Thoracic aorta (tissue), 2 donors: ENCODE measurements at regions not wholly inside any gene's neighbourhood (a gene's known extent, or its start where the extent isn't known, plus 50 kb on each side); places are given as distances from the start of the nearest gene placed in this dataset.

ENCODE experiments used
- ATAC-seq: fragments of 150-250 bp; one replicate; pipeline ENCODE4 v1.8.0; 2017; ENCODE audit warnings: low read depth; ENCODE audit not compliant: insufficient number of reproducible peaks, low FRiP score
- DNase-seq: peaks from one replicate; pipeline ENCODE4 v3.0.0-alpha.2; 2020; ENCODE audit warnings: low spot score
- H3K27ac ChIP-seq, 2 donors: fragments of 200-600 bp; sonication (generic); 1 replicate in 1 of 2; 2 replicates in 1 of 2; pipeline ENCODE4 v1.5.1; 2016; ENCODE audit warnings: mild to moderate bottlenecking in 2 of 2, moderate library complexity in 2 of 2
- H3K27me3 ChIP-seq: fragments of 200-600 bp; sonication (generic); replicated peaks from 2 replicates; pipeline ENCODE4 v1.6.0; 2016; ENCODE audit warnings: mild to moderate bottlenecking; ENCODE audit not compliant: insufficient read depth
- H3K36me3 ChIP-seq: fragments of 200-600 bp; sonication (generic); one replicate; pipeline ENCODE4 v1.5.1; 2016
- H3K4me1 ChIP-seq, 2 donors: fragments of 200-600 bp; sonication (generic); 1 replicate in 1 of 2; 2 replicates in 1 of 2; pipeline versions ENCODE4 v1.5.1 to v1.6.0; 2016; ENCODE audit warnings: low read depth in 2 of 2, mild to moderate bottlenecking in 1 of 2; ENCODE audit not compliant: control insufficient read depth in 1 of 2
- H3K4me3 ChIP-seq: fragments of 200-600 bp; sonication (generic); 2 replicates; pipeline ENCODE4 v1.5.1; 2016; ENCODE audit warnings: mild to moderate bottlenecking
- H3K9me3 ChIP-seq: fragments of 200-600 bp; sonication (generic); 2 replicates; pipeline ENCODE4 v1.5.1; 2016
- CTCF ChIP-seq: fragments of 200-600 bp; sonication (generic); IDR thresholded peaks from one replicate; pipeline ENCODE4 v1.5.1; 2019; ENCODE audit warnings: antibody characterized with exemption

DNA sequence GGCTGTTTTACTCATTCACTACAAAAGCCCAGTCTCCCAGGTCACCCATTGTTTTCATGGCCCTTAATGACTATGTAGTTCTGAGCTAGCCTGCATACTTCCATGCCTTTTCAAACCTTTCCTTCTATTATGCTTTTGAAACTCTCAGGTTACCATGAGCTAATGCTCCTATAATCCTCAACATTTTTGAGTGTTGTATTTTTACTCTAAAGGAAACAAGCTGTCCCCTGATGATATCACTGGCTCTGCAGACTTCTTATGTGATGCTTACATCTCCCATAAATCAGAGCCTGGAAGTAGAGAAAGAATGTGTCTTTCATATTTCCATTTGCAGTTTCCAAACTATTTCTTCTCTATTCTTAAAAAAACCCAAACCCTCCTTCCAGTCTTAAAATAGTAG lies 159.0 kb upstream of the RAG2 start:
- Histone ChIP-seq H3K27ac (no peak overlapping the region), H3K36me3 (no peaks in the 10 kb centered on the region), H3K27me3 (no peaks in the 10 kb centered on the region), H3K4me3 (no peak overlapping the region), H3K4me1 (no peaks in the 10 kb centered on the region), H3K9me3 (no peaks in the 10 kb centered on the region)
- TF ChIP-seq CTCF, result no peak
- no peak for ATAC-seq
- DNase-seq, result no peak

GRCh38 chr11:36753960-36754359 lies 155.9 kb upstream of the RAG2 start:
- DNase-seq (no peak), ATAC-seq (no peak)
- Histone ChIP-seq H3K27me3 (no peaks in the 10 kb centered on the region), H3K4me1 (no peaks in the 10 kb centered on the region), H3K27ac (no peak overlapping the region), H3K4me3 (no peak overlapping the region), H3K36me3 (no peaks in the 10 kb centered on the region), H3K9me3 (no peaks in the 10 kb centered on the region)
- no peak for TF ChIP-seq CTCF

GRCh38 chr11:36751996-36752395 lies 154.0 kb upstream of the RAG2 start:
- no peak for ATAC-seq
- Histone ChIP-seq H3K9me3 (no peaks in the 10 kb centered on the region), H3K36me3 (no peaks in the 10 kb centered on the region), H3K27ac (no peak overlapping the region), H3K27me3 (no peaks in the 10 kb centered on the region), H3K4me3 (no peak overlapping the region), H3K4me1 (no peaks in the 10 kb centered on the region)
- no peak for TF ChIP-seq CTCF
- no peak for DNase-seq

GRCh38 chr11:36751335-36751781 lies 153.3 kb upstream of the RAG2 start:
- no peak for DNase-seq
- no peaks in the 10 kb centered on the region for H3K27me3 ChIP-seq
- H3K27ac ChIP-seq, result no peak overlapping the region
- no peaks in the 10 kb centered on the region for H3K9me3 ChIP-seq
- no peaks in the 10 kb centered on the region for H3K4me1 ChIP-seq
- H3K36me3 ChIP-seq, result no peaks in the 10 kb centered on the region
- H3K4me3 ChIP-seq, result no peak overlapping the region
- ATAC-seq, result no peak
- TF ChIP-seq CTCF, result no peak

GRCh38 chr11:36750349-36750748 lies 152.3 kb upstream of the RAG2 start:
- no peak for DNase-seq
- ATAC-seq, result no peak
- no peaks in the 10 kb centered on the region for H3K9me3 ChIP-seq
- TF ChIP-seq CTCF, result no peak
- no peaks in the 10 kb centered on the region for H3K36me3 ChIP-seq
- H3K4me3 ChIP-seq, result no peak overlapping the region
- H3K27me3 ChIP-seq, result no peaks in the 10 kb centered on the region
- H3K4me1 ChIP-seq, result no peaks in the 10 kb centered on the region
- no peak overlapping the region for H3K27ac ChIP-seq
